OCI-LY7 (cell line): ENCODE measurements at regions not wholly inside any gene's neighbourhood (a gene's known extent, or its start where the extent isn't known, plus 50 kb on each side); places are given as distances from the start of the nearest gene placed in this dataset.

Experiments
- BruUV-seq: library from RNA; stranded (reverse); fragments of 400-500 nt; replicated peaks from 2 replicates; lab custom pipeline; 2021; lab: Mats Ljungman, UMichigan
- CTCF ChIA-PET: fragments of 300-600 bp; sonication (Branson Sonifier 250); formaldehyde crosslinking; loops from one replicate; lab custom pipeline; 2022; ENCODE audit warnings: antibody characterized with exemption; ENCODE audit not compliant: unreplicated experiment; lab: Charles Lee
- POLR2A ChIA-PET: fragments of 300-600 bp; sonication (Branson Sonifier 250); formaldehyde crosslinking; loops from one replicate; lab custom pipeline; 2022; ENCODE audit warnings: antibody characterized with exemption; lab: Charles Lee
- DNase-seq: peaks from one replicate; pipeline ENCODE4 v3.0.0-alpha.2; 2015; ENCODE audit warnings: low spot score
- H2AFZ ChIP-seq: fragments of 200-600 bp; sonication (generic), shearing (Covaris generic); 2 replicates; pipeline ENCODE4 v1.6.1; 2014; ENCODE audit warnings: mild to moderate bottlenecking, antibody characterized with exemption, low read length, moderate library complexity
- H3K27ac ChIP-seq: fragments of 200-600 bp; sonication (generic); 2 replicates; pipeline ENCODE4 v1.5.1; 2014; ENCODE audit warnings: mixed run types, low read depth, mild to moderate bottlenecking, moderate library complexity, low read length, inconsistent platforms; ENCODE audit not compliant: poor library complexity, severe bottlenecking
- H3K36me3 ChIP-seq: fragments of 200-600 bp; sonication (generic); 2 replicates; pipeline ENCODE4 v1.6.1; 2014; ENCODE audit warnings: mild to moderate bottlenecking, antibody characterized with exemption, low read length, moderate library complexity, mixed read lengths; ENCODE audit not compliant: insufficient read depth
- H3K4me1 ChIP-seq: fragments of 200-600 bp; sonication (generic); 2 replicates; pipeline ENCODE4 v1.5.1; 2014; ENCODE audit warnings: mild to moderate bottlenecking, low read length; ENCODE audit not compliant: insufficient read depth, poor library complexity, severe bottlenecking
- H3K4me2 ChIP-seq: fragments of 200-600 bp; sonication (generic); 2 replicates; pipeline ENCODE4 v1.6.1; 2014; ENCODE audit warnings: mild to moderate bottlenecking, low read length
- H3K4me3 ChIP-seq: fragments of 200-600 bp; sonication (generic); 2 replicates; pipeline ENCODE4 v1.5.1; 2014; ENCODE audit warnings: mild to moderate bottlenecking, low read depth, low read length; ENCODE audit not compliant: poor library complexity, severe bottlenecking
- H3K79me2 ChIP-seq: fragments of 200-600 bp; sonication (generic); 2 replicates; pipeline ENCODE4 v1.6.1; 2016; ENCODE audit warnings: low read depth, mild to moderate bottlenecking, low read length, moderate library complexity, mixed read lengths; ENCODE audit not compliant: insufficient read depth
- H3K9me2 ChIP-seq: fragments of 200-600 bp; sonication (generic); 2 replicates; pipeline ENCODE4 v1.6.1; 2016; ENCODE audit warnings: mild to moderate bottlenecking, low read length, mixed read lengths; ENCODE audit not compliant: insufficient read depth
- H3K9me3 ChIP-seq: fragments of 200-600 bp; sonication (generic); 2 replicates; pipeline ENCODE4 v1.6.1; 2014; ENCODE audit warnings: mild to moderate bottlenecking, mixed run types, low read length, mixed read lengths
- H4K20me1 ChIP-seq: fragments of 200-600 bp; sonication (generic); 2 replicates; pipeline ENCODE4 v1.6.1; 2014; ENCODE audit warnings: mild to moderate bottlenecking, antibody characterized with exemption, low read length, moderate library complexity, mixed read lengths; ENCODE audit not compliant: insufficient read depth
- CTCF ChIP-seq: fragments of 200-600 bp; sonication (generic); conservative IDR thresholded peaks from 2 replicates; pipeline ENCODE4 v1.5.1; 2014; ENCODE audit warnings: mild to moderate bottlenecking, antibody characterized with exemption, low read length, moderate library complexity, mixed read lengths
- EZH2phosphoT487 ChIP-seq: fragments of 200-600 bp; sonication (generic); IDR thresholded peaks from 2 replicates; pipeline ENCODE4 v1.6.1; 2018; ENCODE audit warnings: low read depth, borderline replicate concordance, mild to moderate bottlenecking, mixed run types, antibody characterized with exemption, low read length, moderate library complexity, mixed read lengths
- intact Hi-C: fragments of 100-400 bp; cut with micrococcal nuclease; formaldehyde crosslinking; loops from one replicate; pipeline ENCODE4 v1.10.0; 2022; ENCODE audit not compliant: unreplicated experiment

DNA sequence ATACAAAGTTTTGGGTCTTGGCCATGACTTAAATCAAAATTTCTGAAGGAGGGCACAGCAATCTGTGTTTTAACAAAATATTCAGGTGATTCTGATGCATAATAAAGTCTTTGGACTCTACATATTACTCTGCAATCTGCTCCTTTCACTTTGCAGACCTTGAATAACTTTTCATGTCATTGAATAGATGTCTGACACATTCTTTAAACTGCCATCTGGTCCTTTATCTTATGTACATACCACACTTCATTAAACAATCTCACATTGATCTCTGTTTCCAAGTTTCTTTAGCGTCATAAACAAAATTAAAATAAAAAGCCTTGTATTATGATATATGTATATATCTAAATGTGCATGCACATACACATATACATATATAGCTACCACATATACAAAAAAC, 831.2 kb downstream of the MAFB start:
- intact Hi-C loops = no loop called here
- Histone ChIP-seq H3K9me3 (no peaks in the 10 kb centered on the region), H3K27ac (no peak overlapping the region), H3K9me2 (no peaks in the 10 kb centered on the region), H3K4me3 (no peak overlapping the region), H2AFZ (no peak overlapping the region), H4K20me1 (no peaks in the 10 kb centered on the region), H3K36me3 (no peaks in the 10 kb centered on the region), H3K4me2 (no peak overlapping the region), H3K4me1 (no peaks in the 10 kb centered on the region), H3K79me2 (no peaks in the 10 kb centered on the region)
- DNase-seq = no peak
- TF ChIP-seq CTCF (no peak), EZH2phosphoT487 (no peak)
- ChIA-PET CTCF (no interaction called here), POLR2A (interaction anchor here (0.6 kb wide), 1 partner anchor 553 kb away, joined by 3 read pairs; no protein-coding TSS in a partner anchor)
- no TSS peak for BruUV-seq

GRCh38 chr20:39857187-39857586, 831.8 kb downstream of the MAFB start:
- no peaks in the 10 kb centered on the region for H3K9me2 ChIP-seq
- H3K9me3 ChIP-seq = no peaks in the 10 kb centered on the region
- no TSS peak for BruUV-seq
- no peaks in the 10 kb centered on the region for H3K79me2 ChIP-seq
- no peak overlapping the region for H2AFZ ChIP-seq
- POLR2A ChIA-PET = no interaction called here
- no peaks in the 10 kb centered on the region for H4K20me1 ChIP-seq
- no peaks in the 10 kb centered on the region for H3K36me3 ChIP-seq
- H3K4me1 ChIP-seq = no peaks in the 10 kb centered on the region
- H3K4me3 ChIP-seq = no peak overlapping the region
- no peak for DNase-seq
- intact Hi-C loops = no loop called here
- no peak for TF ChIP-seq EZH2phosphoT487
- no peak overlapping the region for H3K4me2 ChIP-seq
- CTCF ChIA-PET = no interaction called here
- no peak overlapping the region for H3K27ac ChIP-seq

DNA sequence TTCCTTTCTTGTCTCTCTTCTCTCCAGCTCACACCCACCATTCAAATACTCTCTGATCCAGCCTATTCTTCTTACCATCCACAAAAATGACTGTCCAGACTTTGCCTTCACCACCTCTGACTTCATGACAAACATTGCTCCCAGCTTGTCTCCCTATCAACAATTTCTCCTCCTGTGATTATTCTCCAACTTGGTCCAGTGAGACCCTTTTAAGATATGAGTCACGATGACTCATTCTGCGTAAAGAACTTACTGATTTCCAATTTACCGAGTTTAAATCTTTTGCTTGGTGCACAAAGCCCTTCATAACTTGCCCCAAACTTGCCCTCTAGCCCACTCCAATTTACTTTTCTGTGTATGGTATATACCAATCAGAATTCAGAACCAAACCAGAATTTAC, 833.2 kb downstream of the MAFB start:
- no TSS peak for BruUV-seq
- H3K4me3 ChIP-seq = no peak overlapping the region
- no peaks in the 10 kb centered on the region for H3K9me2 ChIP-seq
- TF ChIP-seq CTCF = no peak
- TF ChIP-seq EZH2phosphoT487 = no peak
- H3K27ac ChIP-seq = no peak overlapping the region
- no peaks in the 10 kb centered on the region for H4K20me1 ChIP-seq
- H2AFZ ChIP-seq = no peak overlapping the region
- no peaks in the 10 kb centered on the region for H3K36me3 ChIP-seq
- H3K9me3 ChIP-seq = no peaks in the 10 kb centered on the region
- no peaks in the 10 kb centered on the region for H3K4me1 ChIP-seq
- ChIA-PET POLR2A (interaction anchor here (0.6 kb wide), 1 partner anchor 684 kb away, joined by 3 read pairs; no protein-coding TSS in a partner anchor), CTCF (no interaction called here)
- H3K79me2 ChIP-seq = no peaks in the 10 kb centered on the region
- no peak for DNase-seq
- no peak overlapping the region for H3K4me2 ChIP-seq
- intact Hi-C loops = no loop called here
